ENCODE measurements at regions not wholly inside any gene's neighbourhood (a gene's known extent, or its start where the extent isn't known, plus 50 kb on each side); places are given as distances from the start of the nearest gene placed in this dataset.

DNA sequence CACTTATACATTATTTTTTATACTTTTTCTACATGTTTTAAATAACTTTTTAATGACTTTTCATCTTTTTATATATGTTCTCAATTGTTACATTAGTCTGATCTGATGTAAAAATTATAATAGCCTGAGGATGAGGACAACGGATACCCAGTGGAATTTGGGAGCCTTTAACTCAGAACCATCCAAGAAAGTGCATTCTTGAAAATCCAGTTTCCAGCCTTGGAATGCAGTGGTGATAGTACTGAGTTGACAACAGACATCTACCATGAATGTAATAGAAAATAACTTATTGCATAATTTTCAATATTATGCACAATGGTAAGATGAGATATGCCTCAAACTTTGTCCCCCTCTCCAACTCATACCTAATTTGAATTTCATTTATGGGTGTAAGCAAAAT lies 120.7 kb upstream of the ZC3H15 start:
- WGBS, 4 donors = 72 to 85% (median 76%) methylated on average over 1 of the region's 1 CpG
- Histone ChIP-seq H3K27me3 (no peaks in the 10 kb centered on the region), H3K36me3 (no peaks in the 10 kb centered on the region), H3K4me1 (no peaks in the 10 kb centered on the region), H3K4me3 (no peak overlapping the region), H3K9me3 (peaks cover 0 to 9% (median 0%) of the 10 kb centered on the region in 12 donors), H3K27ac (no peak overlapping the region)
- TF ChIP-seq, protein P1, sequence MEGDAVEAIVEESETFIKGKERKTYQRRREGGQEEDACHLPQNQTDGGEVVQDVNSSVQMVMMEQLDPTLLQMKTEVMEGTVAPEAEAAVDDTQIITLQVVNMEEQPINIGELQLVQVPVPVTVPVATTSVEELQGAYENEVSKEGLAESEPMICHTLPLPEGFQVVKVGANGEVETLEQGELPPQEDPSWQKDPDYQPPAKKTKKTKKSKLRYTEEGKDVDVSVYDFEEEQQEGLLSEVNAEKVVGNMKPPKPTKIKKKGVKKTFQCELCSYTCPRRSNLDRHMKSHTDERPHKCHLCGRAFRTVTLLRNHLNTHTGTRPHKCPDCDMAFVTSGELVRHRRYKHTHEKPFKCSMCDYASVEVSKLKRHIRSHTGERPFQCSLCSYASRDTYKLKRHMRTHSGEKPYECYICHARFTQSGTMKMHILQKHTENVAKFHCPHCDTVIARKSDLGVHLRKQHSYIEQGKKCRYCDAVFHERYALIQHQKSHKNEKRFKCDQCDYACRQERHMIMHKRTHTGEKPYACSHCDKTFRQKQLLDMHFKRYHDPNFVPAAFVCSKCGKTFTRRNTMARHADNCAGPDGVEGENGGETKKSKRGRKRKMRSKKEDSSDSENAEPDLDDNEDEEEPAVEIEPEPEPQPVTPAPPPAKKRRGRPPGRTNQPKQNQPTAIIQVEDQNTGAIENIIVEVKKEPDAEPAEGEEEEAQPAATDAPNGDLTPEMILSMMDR (IDR thresholded peaks at IDR 0.05) = no peak
- no peak for TF ChIP-seq POLR2A (IDR thresholded peaks at IDR 0.05)
- DNase-seq (no peak), ATAC-seq (no peak)
- intact Hi-C loops (cut with DNase I) = no loop called here

DNA sequence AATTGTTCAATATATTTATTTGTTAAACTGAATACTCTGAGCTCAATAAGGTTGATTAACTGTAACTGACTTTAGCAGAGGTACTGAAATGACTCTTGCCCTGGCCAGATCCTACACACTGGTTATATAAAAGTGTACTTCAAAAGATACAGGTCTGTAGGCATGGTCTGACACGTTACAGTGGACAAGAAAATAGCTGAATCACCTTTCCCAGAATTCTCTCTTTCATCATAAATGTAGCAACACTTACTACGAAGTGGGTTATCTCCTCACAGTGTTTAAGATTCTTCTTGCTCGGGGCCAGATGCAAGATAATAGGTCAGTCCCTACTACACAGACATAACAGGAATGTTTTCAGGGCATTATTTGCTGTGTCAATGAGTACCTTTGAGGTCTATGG lies 107.0 kb upstream of the ZC3H15 start:
- WGBS, 4 donors = 39 to 49% (median 41%) methylated on average over 3 of the region's 3 CpGs
- no peaks in the 10 kb centered on the region for H3K36me3 ChIP-seq
- H3K4me3 ChIP-seq = no peak overlapping the region
- intact Hi-C loops (cut with DNase I) = no loop called here
- no peak overlapping the region for H3K27ac ChIP-seq
- ATAC-seq = no peak
- no peaks in the 10 kb centered on the region for H3K27me3 ChIP-seq
- TF ChIP-seq, protein P1 (IDR thresholded peaks at IDR 0.05) = no peak
- no peak for TF ChIP-seq POLR2A (IDR thresholded peaks at IDR 0.05)
- no peaks in the 10 kb centered on the region for H3K4me1 ChIP-seq
- DNase-seq = no peak
- peaks cover 0 to 25% (median 0%) of the 10 kb centered on the region in 12 donors for H3K9me3 ChIP-seq

DNA sequence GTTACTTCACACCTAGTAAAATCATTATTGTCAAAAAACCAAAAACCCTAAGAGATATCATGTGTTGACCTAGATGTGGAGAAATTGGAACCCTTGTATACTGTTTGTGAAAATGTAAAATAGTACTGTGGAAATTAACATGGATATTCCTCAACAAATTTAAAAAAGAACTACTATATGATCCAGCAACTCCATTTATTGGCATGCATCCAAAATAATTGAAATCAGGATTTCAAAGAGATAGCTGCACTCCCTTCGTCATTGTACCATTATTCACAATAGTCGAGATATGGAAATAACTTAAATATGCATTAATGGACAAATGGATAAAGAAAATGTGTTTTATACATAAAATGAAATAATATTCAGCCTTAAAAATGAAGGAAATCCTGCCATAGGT lies 105.3 kb upstream of the ZC3H15 start:
- peaks cover 0 to 15% (median under 1%) of the 10 kb centered on the region in 12 donors for H3K9me3 ChIP-seq
- intact Hi-C loops (cut with DNase I) = no loop called here
- TF ChIP-seq, protein P1 (IDR thresholded peaks at IDR 0.05) = no peak
- no peak for TF ChIP-seq POLR2A (IDR thresholded peaks at IDR 0.05)

DNA sequence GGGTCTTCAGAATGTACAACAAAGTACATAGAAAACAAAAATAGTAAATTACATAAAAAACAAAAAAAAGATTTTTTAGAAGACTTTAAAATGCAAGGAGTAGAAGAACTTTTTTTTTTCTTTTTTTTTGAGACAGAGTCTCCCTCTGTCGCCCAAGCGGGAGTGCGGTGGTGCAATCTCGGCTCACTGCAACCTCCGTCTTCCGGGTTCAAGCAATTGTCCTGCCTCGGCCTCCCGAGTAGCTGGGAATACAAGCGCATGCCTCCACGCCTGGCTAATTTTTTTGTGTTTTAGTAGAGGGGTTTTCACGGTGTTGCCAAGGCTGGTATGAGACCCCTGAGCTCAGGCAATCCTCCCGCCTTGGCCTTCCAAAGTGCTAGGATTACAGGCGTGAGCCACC lies 104.5 kb upstream of the ZC3H15 start:
- no peak overlapping the region for H3K27ac ChIP-seq
- DNase-seq (no peak), ATAC-seq (no peak)
- H3K9me3 ChIP-seq = peaks cover 0 to 21% (median 3%) of the 10 kb centered on the region in 12 donors
- H3K27me3 ChIP-seq = no peaks in the 10 kb centered on the region
- H3K4me3 ChIP-seq = no peak overlapping the region
- intact Hi-C loops (cut with DNase I) = no loop called here
- WGBS, 4 donors = 95 to 96% (median 96%) methylated on average over 13 of the region's 13 CpGs
- H3K4me1 ChIP-seq = no peaks in the 10 kb centered on the region
- no peak for TF ChIP-seq POLR2A (IDR thresholded peaks at IDR 0.05)
- TF ChIP-seq, protein P1 (IDR thresholded peaks at IDR 0.05) = no peak
- no peaks in the 10 kb centered on the region for H3K36me3 ChIP-seq

More for the DNA sequence above, 105.3 kb upstream of the ZC3H15 start:
- Histone ChIP-seq H3K4me1 (no peaks in the 10 kb centered on the region), H3K27me3 (no peaks in the 10 kb centered on the region), H3K36me3 (no peaks in the 10 kb centered on the region), H3K4me3 (no peak overlapping the region), H3K27ac (no peak overlapping the region)
- ATAC-seq (no peak), DNase-seq (no peak)
- 80 to 83% (median 81%) methylated on average over 2 of the region's 2 CpGs for WGBS, 4 donors
